Stimulated activated naive CD8-positive, alpha-beta T cell treated with anti-CD3 and anti-CD28 coated beads, Interleukin-15, amount 100 ng/mL, for 72 hours (primary cell): ENCODE measurements at regions not wholly inside any gene's neighbourhood (a gene's known extent, or its start where the extent isn't known, plus 50 kb on each side); places are given as distances from the start of the nearest gene placed in this dataset.
A peak's percentile ranks its signal among the peaks of the same experiment; 100 is the strongest.

Experiments used
- ATAC-seq: fragments of 150-1000 bp; cut with Tn5 transposase; 2 replicates; pipeline ENCODE4 v1.10.0; 2021; ENCODE audit warnings: mild to moderate bottlenecking, moderate library complexity
- DNase-seq, 2 donors: peaks; one replicate each; pipeline ENCODE4 v3.0.0; 2021 to 2022
- H3K27ac Mint-ChIP-seq, 2 donors: one replicate each; pipeline ENCODE4 v1.8.0; 2022; ENCODE audit warnings: mild to moderate bottlenecking in 2 of 2, mixed read lengths in 2 of 2, moderate library complexity in 2 of 2
- H3K27me3 Mint-ChIP-seq: one replicate; pipeline ENCODE4 v1.8.0; 2022; ENCODE audit warnings: mixed read lengths
- H3K4me1 Mint-ChIP-seq: one replicate; pipeline ENCODE4 v1.8.0; 2022; ENCODE audit warnings: mild to moderate bottlenecking, mixed read lengths
- H3K4me3 Mint-ChIP-seq, 2 donors: one replicate each; pipeline ENCODE4 v1.8.0; 2022; ENCODE audit warnings: mild to moderate bottlenecking in 2 of 2, mixed read lengths in 2 of 2, moderate library complexity in 1 of 2
- H3K9me3 Mint-ChIP-seq, 2 donors: one replicate each; pipeline ENCODE4 v1.8.0; 2022; ENCODE audit warnings: mixed read lengths in 2 of 2

DNA sequence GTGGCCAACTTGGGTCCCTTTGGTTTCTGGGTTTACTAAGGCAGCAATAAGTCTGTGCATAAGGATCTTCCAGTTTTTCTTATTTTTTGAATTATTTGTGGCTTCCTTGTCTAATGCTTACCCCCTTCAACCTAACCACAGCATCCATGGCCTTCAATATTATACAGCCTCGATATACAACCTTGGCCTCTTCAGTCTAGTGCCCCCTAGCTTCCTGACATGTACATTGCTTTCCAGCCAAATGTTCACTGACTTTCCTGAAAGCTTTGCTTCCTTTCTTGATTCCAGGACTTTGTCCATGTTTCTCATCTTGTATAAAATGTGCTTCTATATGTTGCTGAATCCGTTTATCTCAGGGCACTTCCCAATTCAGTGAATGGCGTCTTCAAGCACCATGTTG is 310.1 kb downstream of the OLFM4 start:
- Mint-ChIP-seq H3K27ac (no peak overlapping the region), H3K4me1 (no peaks in the 10 kb centered on the region)

DNA sequence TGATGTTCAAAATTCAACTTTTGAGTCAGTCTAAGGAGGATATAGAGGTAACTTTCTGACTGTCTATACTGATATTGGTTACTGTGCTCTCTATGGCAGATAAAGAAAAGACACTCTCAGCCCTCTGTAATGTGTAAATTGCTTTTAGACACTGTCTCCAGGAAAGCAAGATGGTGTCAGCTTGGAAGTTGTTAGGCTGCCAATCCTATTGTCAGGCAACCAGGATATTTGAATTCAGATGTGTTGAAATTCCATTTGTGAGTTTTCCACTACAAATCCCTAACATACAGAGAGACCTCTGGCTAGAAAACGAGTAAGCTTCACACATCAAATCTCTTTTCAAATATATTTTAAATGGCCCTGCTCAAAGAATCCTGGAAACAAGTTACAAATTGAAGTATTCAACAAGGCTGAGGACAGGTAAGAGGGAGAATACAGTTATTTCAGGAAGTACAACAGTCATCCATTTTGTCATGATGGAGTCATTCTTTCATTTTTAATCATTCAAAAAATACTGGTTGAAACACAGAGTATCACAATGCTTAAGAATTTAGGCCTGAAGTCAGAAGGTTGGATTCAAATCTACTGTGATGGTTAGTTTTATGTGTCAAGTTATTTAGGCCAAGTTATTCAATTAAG is 312.0 kb downstream of the OLFM4 start:
- Mint-ChIP-seq H3K9me3 (peaks cover 16 to 20% of the 10 kb centered on the region in 2 donors), H3K4me3 (no peak overlapping the region), H3K4me1 (no peaks in the 10 kb centered on the region), H3K27me3 (no peaks in the 10 kb centered on the region), H3K27ac (no peak overlapping the region)
- ATAC-seq: no peak
- DNase-seq: no peak

More for the DNA sequence above, 310.1 kb downstream of the OLFM4 start:
- ATAC-seq: no peak
- Mint-ChIP-seq H3K27me3 (no peaks in the 10 kb centered on the region), H3K9me3 (peaks cover 16 to 20% of the 10 kb centered on the region in 2 donors), H3K4me3 (no peak overlapping the region)
- DNase-seq: no peak

DNA sequence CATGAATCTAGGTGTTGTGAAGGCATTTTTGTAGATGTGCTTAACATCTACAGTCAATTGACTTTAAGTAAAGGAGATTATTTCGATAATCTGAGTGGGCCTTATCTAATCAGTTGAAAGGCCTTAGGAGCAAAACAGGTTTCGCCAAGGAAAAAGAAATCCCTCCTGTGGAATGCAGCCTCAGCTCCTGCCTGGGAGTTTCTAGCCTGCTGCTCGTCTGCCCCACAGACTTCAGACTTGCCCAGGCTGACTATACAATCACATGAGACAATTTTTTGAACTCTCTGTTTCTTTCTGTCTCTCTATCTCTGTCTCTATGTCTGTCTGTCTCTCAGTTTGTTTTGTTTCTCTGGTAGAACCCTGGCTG is 312.5 kb downstream of the OLFM4 start:
- DNase-seq: no peak
- no peak for ATAC-seq
- peaks cover 16 to 20% of the 10 kb centered on the region in 2 donors for H3K9me3 Mint-ChIP-seq
- H3K4me3 Mint-ChIP-seq: no peak overlapping the region
- no peak overlapping the region for H3K27ac Mint-ChIP-seq
- H3K27me3 Mint-ChIP-seq: no peaks in the 10 kb centered on the region
- H3K4me1 Mint-ChIP-seq: no peaks in the 10 kb centered on the region

- no peak for DNase-seq
- no peaks in the 10 kb centered on the region for H3K27me3 Mint-ChIP-seq
- no peak for ATAC-seq
- peaks cover 16 to 20% of the 10 kb centered on the region in 2 donors for H3K9me3 Mint-ChIP-seq
- H3K27ac Mint-ChIP-seq: no peak overlapping the region
- no peak overlapping the region for H3K4me3 Mint-ChIP-seq
- H3K4me1 Mint-ChIP-seq: no peaks in the 10 kb centered on the region
Measured at GRCh38 chr13:53342623-53343360, 314.2 kb downstream of the OLFM4 start.

- ATAC-seq: no peak
- no peak overlapping the region for H3K4me3 Mint-ChIP-seq
- H3K27me3 Mint-ChIP-seq: no peaks in the 10 kb centered on the region
- no peaks in the 10 kb centered on the region for H3K4me1 Mint-ChIP-seq
- H3K27ac Mint-ChIP-seq: no peak overlapping the region
- H3K9me3 Mint-ChIP-seq: peaks cover 16 to 20% of the 10 kb centered on the region in 2 donors
- DNase-seq: no peak
Measured at GRCh38 chr13:53343361-53343744, 314.7 kb downstream of the OLFM4 start.

DNA sequence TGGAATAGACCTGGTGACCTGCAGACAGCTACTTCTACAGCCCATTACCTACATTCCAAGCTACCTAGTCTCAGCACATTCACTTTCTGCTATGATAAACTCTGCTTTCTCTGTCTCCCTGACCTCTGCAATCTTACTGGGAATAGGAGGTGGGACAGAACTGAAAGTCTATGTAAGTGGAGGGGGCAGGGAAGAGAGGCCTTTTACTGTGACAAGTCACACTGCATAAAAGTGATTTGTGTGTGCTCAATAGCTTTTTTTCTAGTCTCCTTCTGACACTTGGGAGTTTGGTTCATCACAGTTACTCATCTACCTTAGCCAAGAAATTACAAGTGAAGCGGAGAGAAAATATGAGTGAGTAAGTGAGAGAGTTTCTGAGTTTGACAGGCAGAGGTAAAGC is 322.4 kb downstream of the OLFM4 start:
- ATAC-seq (no peak), DNase-seq (no peak)
- no peak overlapping the region for H3K4me3 Mint-ChIP-seq
- no peaks in the 10 kb centered on the region for H3K9me3 Mint-ChIP-seq
- no peaks in the 10 kb centered on the region for H3K4me1 Mint-ChIP-seq
- H3K27me3 Mint-ChIP-seq: no peaks in the 10 kb centered on the region
- H3K27ac Mint-ChIP-seq: no peak overlapping the region

DNA sequence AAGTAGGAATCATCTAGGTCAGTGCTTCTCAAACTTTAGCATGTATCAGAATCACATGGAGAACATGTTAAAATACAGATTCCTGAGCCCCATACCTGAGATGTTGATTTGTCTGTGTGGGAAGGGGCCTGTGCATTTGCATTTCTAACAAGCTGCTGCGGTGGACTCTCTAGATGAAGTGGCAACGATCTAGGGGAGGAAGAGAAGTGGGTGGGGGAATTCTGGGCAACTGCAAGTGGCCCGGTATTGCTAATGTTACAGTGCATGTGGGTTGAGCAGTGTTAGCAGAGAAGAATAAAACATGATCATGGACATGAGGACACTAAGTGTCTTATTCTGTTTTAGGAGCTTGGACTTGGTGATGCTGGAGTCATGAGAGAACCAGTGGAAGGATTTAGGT is 329.0 kb downstream of the OLFM4 start:
- ATAC-seq: no peak
- no peak overlapping the region for H3K27ac Mint-ChIP-seq
- no peaks in the 10 kb centered on the region for H3K4me1 Mint-ChIP-seq
- H3K9me3 Mint-ChIP-seq: peaks cover 0 to 8% of the 10 kb centered on the region in 2 donors
- no peak overlapping the region for H3K4me3 Mint-ChIP-seq
- H3K27me3 Mint-ChIP-seq: no peaks in the 10 kb centered on the region
- no peak for DNase-seq

- Mint-ChIP-seq H3K27ac (no peak overlapping the region), H3K4me1 (no peaks in the 10 kb centered on the region), H3K4me3 (no peak overlapping the region), H3K9me3 (no peaks in the 10 kb centered on the region), H3K27me3 (no peaks in the 10 kb centered on the region)
- no peak for DNase-seq
- ATAC-seq: no peak
Measured at GRCh38 chr13:53368948-53369347, 340.3 kb downstream of the OLFM4 start.

DNA sequence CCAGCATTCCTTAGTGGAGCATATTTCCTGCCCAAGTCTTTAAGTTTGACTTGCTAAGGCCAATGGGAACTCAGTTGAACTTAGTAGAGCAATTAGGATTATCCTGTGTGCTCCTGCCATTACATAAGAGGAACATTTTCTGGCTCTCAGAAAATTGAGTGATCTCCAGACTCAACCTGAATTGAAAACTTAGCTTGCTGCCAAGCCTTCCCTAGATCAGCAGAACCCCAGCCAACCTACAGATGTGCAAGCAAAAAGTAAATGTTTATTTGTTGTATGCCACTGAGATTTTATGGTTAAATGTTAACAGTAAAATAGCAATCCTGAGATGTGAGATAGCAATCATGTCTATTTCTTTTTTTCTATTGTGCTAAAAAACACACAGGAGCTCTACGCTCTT is 350.9 kb downstream of the OLFM4 start:
- no peak for ATAC-seq
- H3K27me3 Mint-ChIP-seq: no peaks in the 10 kb centered on the region
- no peak overlapping the region for H3K27ac Mint-ChIP-seq
- no peaks in the 10 kb centered on the region for H3K9me3 Mint-ChIP-seq
- no peaks in the 10 kb centered on the region for H3K4me1 Mint-ChIP-seq
- H3K4me3 Mint-ChIP-seq: no peak overlapping the region
- no peak for DNase-seq

GRCh38 chr13:53382008-53382407 is 353.4 kb downstream of the OLFM4 start:
- Mint-ChIP-seq H3K27me3 (no peaks in the 10 kb centered on the region), H3K4me1 (no peaks in the 10 kb centered on the region), H3K27ac (no peak overlapping the region), H3K9me3 (no peaks in the 10 kb centered on the region), H3K4me3 (no peak overlapping the region)
- no peak for DNase-seq
- ATAC-seq: no peak

GRCh38 chr13:53398051-53398450 is 369.4 kb downstream of the OLFM4 start:
- no peak for ATAC-seq
- Mint-ChIP-seq H3K27ac (no peak overlapping the region), H3K9me3 (peaks cover 0 to 9% of the 10 kb centered on the region in 2 donors), H3K4me1 (no peaks in the 10 kb centered on the region), H3K27me3 (no peaks in the 10 kb centered on the region), H3K4me3 (no peak overlapping the region)
- no peak for DNase-seq

DNA sequence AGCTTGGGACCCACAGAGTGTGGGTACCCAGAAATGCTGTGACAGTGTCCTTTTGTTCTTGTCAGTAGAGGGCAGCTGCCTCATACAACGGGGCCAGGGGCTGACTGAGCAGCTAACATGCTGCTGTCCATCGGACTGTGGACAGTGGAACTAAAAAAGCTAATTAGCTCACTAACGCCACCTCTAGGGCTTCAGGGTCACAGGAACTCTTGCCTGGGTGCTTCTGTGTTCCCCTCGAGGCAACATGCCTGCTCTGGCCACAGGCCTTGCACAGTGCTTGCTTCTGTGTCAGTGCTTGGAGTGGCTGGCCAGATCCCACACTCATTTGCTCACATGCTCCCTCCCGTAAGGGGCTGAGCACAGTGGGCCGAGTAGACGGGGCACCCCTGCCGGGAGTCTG is 377.0 kb downstream of the OLFM4 start:
- DNase-seq (no peak), ATAC-seq (no peak)
- Mint-ChIP-seq H3K27ac (no peak overlapping the region), H3K4me1 (no peaks in the 10 kb centered on the region), H3K4me3 (no peak overlapping the region), H3K27me3 (no peaks in the 10 kb centered on the region), H3K9me3 (peaks cover 0 to 6% of the 10 kb centered on the region in 2 donors)

GRCh38 chr13:53408306-53408705 is 379.7 kb downstream of the OLFM4 start:
- ATAC-seq (no peak), DNase-seq (no peak)
- Mint-ChIP-seq H3K27ac (no peak overlapping the region), H3K4me1 (no peaks in the 10 kb centered on the region), H3K4me3 (no peak overlapping the region), H3K27me3 (no peaks in the 10 kb centered on the region), H3K9me3 (peaks cover 0 to 6% of the 10 kb centered on the region in 2 donors)

DNA sequence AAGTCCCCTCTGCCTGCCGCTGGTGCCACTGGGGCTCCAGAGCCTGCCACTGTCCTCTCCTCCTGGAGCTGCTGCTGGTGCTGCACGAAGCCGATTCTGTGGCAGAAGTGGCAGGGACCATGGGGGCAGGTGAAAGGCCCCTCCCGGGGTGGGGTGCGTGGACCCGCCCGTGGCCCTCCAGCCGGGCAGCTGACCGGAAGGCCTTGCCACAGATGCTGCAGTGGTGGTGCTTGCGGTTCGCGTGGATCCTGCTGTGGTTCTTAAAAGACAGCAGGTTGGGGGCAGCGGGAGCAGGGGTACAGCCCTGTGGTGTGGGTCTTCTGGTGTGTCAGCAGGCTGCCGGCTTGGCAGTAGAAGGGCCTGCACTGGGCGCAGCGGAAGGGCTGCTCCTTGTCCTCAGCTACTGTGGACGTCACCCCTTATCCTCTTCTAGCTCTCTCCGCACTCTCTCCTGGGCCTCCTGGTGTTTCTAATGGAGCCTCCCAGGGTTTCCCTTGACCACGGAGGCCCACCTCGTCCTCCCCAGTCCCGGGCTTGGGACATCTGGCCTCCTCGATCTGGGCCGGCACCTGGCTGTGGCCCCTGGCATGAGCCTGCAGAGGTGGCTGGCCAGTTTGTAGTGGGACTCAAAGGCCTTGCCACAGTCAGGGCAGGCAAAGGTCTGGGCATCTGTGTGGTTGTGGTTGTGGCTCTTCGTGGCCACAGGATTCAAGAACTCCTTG is 380.4 kb downstream of the OLFM4 start:
- peak in 1 of 2 donors; percentile 0 for DNase-seq
- no peaks in the 10 kb centered on the region for H3K27me3 Mint-ChIP-seq

GRCh38 chr13:53411463-53411862 is 382.9 kb downstream of the OLFM4 start:
- no peak for ATAC-seq
- H3K4me3 Mint-ChIP-seq: no peak overlapping the region
- no peaks in the 10 kb centered on the region for H3K27me3 Mint-ChIP-seq
- H3K4me1 Mint-ChIP-seq: no peaks in the 10 kb centered on the region
- H3K9me3 Mint-ChIP-seq: no peaks in the 10 kb centered on the region
- no peak for DNase-seq
- H3K27ac Mint-ChIP-seq: peak overlapping the region in 1 of 2 donors; percentile 21

More for the DNA sequence above, 380.4 kb downstream of the OLFM4 start:
- Mint-ChIP-seq H3K9me3 (peaks cover 0 to 6% of the 10 kb centered on the region in 2 donors), H3K4me3 (no peak overlapping the region), H3K4me1 (no peaks in the 10 kb centered on the region), H3K27ac (no peak overlapping the region)
- ATAC-seq: peak; percentile 26

GRCh38 chr13:53415135-53415534 is 386.5 kb downstream of the OLFM4 start:
- Mint-ChIP-seq H3K9me3 (peaks cover 0 to 6% of the 10 kb centered on the region in 2 donors), H3K4me3 (no peak overlapping the region), H3K27ac (no peak overlapping the region), H3K4me1 (no peaks in the 10 kb centered on the region), H3K27me3 (no peaks in the 10 kb centered on the region)
- ATAC-seq: no peak
- DNase-seq: no peak
